ENCODE measurements at regions not wholly inside any gene's neighbourhood (a gene's known extent, or its start where the extent isn't known, plus 50 kb on each side); places are given as distances from the start of the nearest gene placed in this dataset.

DNA sequence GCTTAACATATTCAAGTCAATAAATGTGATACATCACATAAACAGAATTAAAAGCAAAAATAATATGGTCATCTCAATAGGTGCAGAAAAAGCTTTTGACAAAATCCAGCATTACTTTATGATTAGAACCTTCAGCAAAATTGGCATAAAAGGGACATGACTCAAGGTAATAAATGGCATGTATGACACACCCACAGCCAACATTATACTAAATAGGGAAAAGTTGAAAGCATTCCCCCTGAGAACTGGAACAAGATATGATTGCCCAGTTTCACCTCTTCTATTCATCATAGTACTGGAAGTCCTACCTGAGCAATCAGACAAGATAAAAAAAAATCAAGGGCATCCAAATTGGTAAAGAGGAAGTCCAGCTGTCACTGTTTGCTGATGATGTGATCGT is 594.7 kb downstream of the DIPK2A start:
- Mint-ChIP-seq H3K27ac (no peak overlapping the region), H3K4me3 (no peak overlapping the region), H3K36me3 (ENCODE audit: insufficient read depth in 1 of 3, low read depth in 3 of 3) (peaks cover 0 to 4% (median 1%) of the 10 kb centered on the region in 3 experiments; a peak in 2 of 7 replicates), H3K9me3 (peaks cover 0 to 3% of the 10 kb centered on the region in 2 experiments; a peak in 1 of 5 replicates), H3K27me3 (ENCODE audit: low read depth) (no peaks in the 10 kb centered on the region), H3K4me1 (no peaks in the 10 kb centered on the region)
- Histone ChIP-seq H2BK20ac (ENCODE audit: low read depth, low read length, poor library complexity, severe bottlenecking) (no peak overlapping the region), H2BK5ac (ENCODE audit: insufficient read length, low read length) (no peak overlapping the region), H3K27me3 (ENCODE audit: insufficient read depth, low read length) (no peaks in the 10 kb centered on the region), H2BK120ac (ENCODE audit: low read depth, low read length, poor library complexity, severe bottlenecking) (no peak overlapping the region), H2AFZ (ENCODE audit: low read length) (no peak overlapping the region), H4K91ac (ENCODE audit: insufficient read length, low read depth, low read length) (no peak overlapping the region), H4K8ac (replicated peaks; ENCODE audit: insufficient read length, low read depth, low read length) (no peak overlapping the region), H4K20me1 (ENCODE audit: control insufficient read depth, insufficient read depth, insufficient read length) (no peaks in the 10 kb centered on the region), H3K79me1 (ENCODE audit: insufficient read depth, low read depth, low read length, poor library complexity, severe bottlenecking) (no peaks in the 10 kb centered on the region), H2BK15ac (ENCODE audit: low read depth, low read length) (no peak overlapping the region), H3K14ac (ENCODE audit: insufficient read depth, low read length) (no peak overlapping the region), H3K4me2 (ENCODE audit: insufficient read depth, insufficient read length, low read length) (no peak overlapping the region), H3K27ac (ENCODE audit: insufficient read length, low read depth, low read length) (no peak overlapping the region), H3K56ac (ENCODE audit: insufficient read length, low read depth, low read length) (no peak overlapping the region), H3K9ac (ENCODE audit: extremely low read depth, insufficient read length, low read length) (no peak overlapping the region), H3K9me3 (ENCODE audit: control insufficient read depth, low read depth, low read length) (no peaks in the 10 kb centered on the region), H3K79me2 (ENCODE audit: insufficient read depth, low read length) (no peaks in the 10 kb centered on the region), H4K5ac (ENCODE audit: insufficient read length, low read depth, low read length) (no peak overlapping the region), H3K23ac (ENCODE audit: insufficient read length, low read depth, low read length) (no peak overlapping the region), H2BK12ac (ENCODE audit: insufficient read length, low read depth, low read length) (no peak overlapping the region), H3K4me1 (ENCODE audit: insufficient read depth, low read length) (no peaks in the 10 kb centered on the region), H2AK5ac (ENCODE audit: insufficient read length, low read length) (no peak overlapping the region), H3K18ac (ENCODE audit: insufficient read length, low read depth, low read length) (no peak overlapping the region), H3K23me2 (ENCODE audit: insufficient read length, low read depth, low read length, poor library complexity, severe bottlenecking) (no peaks in the 10 kb centered on the region), H3K4ac (ENCODE audit: low read depth, low read length) (no peak overlapping the region), H3T11ph (ENCODE audit: low read length) (no peak overlapping the region)
- no CpG with 5 or more reads among the region's 1 CpG for WGBS (ENCODE audit: extremely low coverage, insufficient read length, low lambda C conversion rate)
- no peak for DNase-seq
- TF ChIP-seq, protein P1, sequence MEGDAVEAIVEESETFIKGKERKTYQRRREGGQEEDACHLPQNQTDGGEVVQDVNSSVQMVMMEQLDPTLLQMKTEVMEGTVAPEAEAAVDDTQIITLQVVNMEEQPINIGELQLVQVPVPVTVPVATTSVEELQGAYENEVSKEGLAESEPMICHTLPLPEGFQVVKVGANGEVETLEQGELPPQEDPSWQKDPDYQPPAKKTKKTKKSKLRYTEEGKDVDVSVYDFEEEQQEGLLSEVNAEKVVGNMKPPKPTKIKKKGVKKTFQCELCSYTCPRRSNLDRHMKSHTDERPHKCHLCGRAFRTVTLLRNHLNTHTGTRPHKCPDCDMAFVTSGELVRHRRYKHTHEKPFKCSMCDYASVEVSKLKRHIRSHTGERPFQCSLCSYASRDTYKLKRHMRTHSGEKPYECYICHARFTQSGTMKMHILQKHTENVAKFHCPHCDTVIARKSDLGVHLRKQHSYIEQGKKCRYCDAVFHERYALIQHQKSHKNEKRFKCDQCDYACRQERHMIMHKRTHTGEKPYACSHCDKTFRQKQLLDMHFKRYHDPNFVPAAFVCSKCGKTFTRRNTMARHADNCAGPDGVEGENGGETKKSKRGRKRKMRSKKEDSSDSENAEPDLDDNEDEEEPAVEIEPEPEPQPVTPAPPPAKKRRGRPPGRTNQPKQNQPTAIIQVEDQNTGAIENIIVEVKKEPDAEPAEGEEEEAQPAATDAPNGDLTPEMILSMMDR (conservative IDR thresholded peaks at IDR 0.05), result no peak

Measured in H9 (cell line).